Effector memory CD4-positive, alpha-beta T cell (primary cell): ENCODE measurements at regions not wholly inside any gene's neighbourhood (a gene's known extent, or its start where the extent isn't known, plus 50 kb on each side); places are given as distances from the start of the nearest gene placed in this dataset.
"Not testable (repeated sequence)": the region's sequence is repeated elsewhere in the genome, so short reads cannot be mapped to it uniquely, and the experiment has no call there.

ENCODE experiments used
- DNase-seq, 3 donors: peaks; one replicate each; pipeline ENCODE4 v3.0.0-alpha.2; 2020
- H3K27ac ChIP-seq: 2 replicates; pipeline ENCODE4 v1.7.0; 2013; ENCODE audit warnings: mild to moderate bottlenecking, low read length, moderate library complexity; ENCODE audit not compliant: insufficient read depth, poor library complexity, severe bottlenecking
- H3K27me3 ChIP-seq: replicated peaks from 2 replicates; pipeline ENCODE4 v1.7.0; 2013; ENCODE audit warnings: mild to moderate bottlenecking, low read length; ENCODE audit not compliant: insufficient read depth, control insufficient read depth, poor library complexity, severe bottlenecking
- H3K36me3 ChIP-seq: 2 replicates; pipeline ENCODE4 v1.7.0; 2013; ENCODE audit warnings: mild to moderate bottlenecking, low read length, moderate library complexity; ENCODE audit not compliant: control insufficient read depth, insufficient read depth
- H3K4me1 ChIP-seq: 2 replicates; pipeline ENCODE4 v1.7.0; 2013; ENCODE audit warnings: low read length, mild to moderate bottlenecking; ENCODE audit not compliant: control insufficient read depth, insufficient read depth, poor library complexity, severe bottlenecking
- H3K4me3 ChIP-seq: 2 replicates; pipeline ENCODE4 v1.7.0; 2013; ENCODE audit warnings: low read length, low read depth, mild to moderate bottlenecking; ENCODE audit not compliant: insufficient read depth, poor library complexity, severe bottlenecking
- H3K9me3 ChIP-seq: 2 replicates; pipeline ENCODE4 v1.7.0; 2013; ENCODE audit warnings: mild to moderate bottlenecking, low read length, moderate library complexity; ENCODE audit not compliant: control insufficient read depth

GRCh38 chr1:10918531-10918930, 93.9 kb upstream of the TARDBP start:
- no peaks in the 10 kb centered on the region for H3K36me3 ChIP-seq
- no peak overlapping the region for H3K4me3 ChIP-seq
- no peaks in the 10 kb centered on the region for H3K27me3 ChIP-seq
- DNase-seq: no peak
- H3K27ac ChIP-seq: no peak overlapping the region
- peaks cover 21% of the 10 kb centered on the region for H3K4me1 ChIP-seq
- no peaks in the 10 kb centered on the region for H3K9me3 ChIP-seq

- Histone ChIP-seq H3K27ac (no peak overlapping the region), H3K4me1 (peaks cover 21% of the 10 kb centered on the region), H3K9me3 (no peaks in the 10 kb centered on the region), H3K36me3 (no peaks in the 10 kb centered on the region), H3K27me3 (no peaks in the 10 kb centered on the region), H3K4me3 (no peak overlapping the region)
- DNase-seq: no peak
Measured at GRCh38 chr1:10920063-10920626, 92.3 kb upstream of the TARDBP start.

- not testable (repeated sequence) for H3K27me3 ChIP-seq, DNase-seq, H3K4me1 ChIP-seq, H3K36me3 ChIP-seq, H3K4me3 ChIP-seq, H3K27ac ChIP-seq, H3K9me3 ChIP-seq
Measured at GRCh38 chr1:10922315-10923060, 90.0 kb upstream of the TARDBP start.

- H3K36me3 ChIP-seq: no peaks in the 10 kb centered on the region
- no peaks in the 10 kb centered on the region for H3K9me3 ChIP-seq
- DNase-seq: no peak
- no peak overlapping the region for H3K27ac ChIP-seq
- H3K27me3 ChIP-seq: no peaks in the 10 kb centered on the region
- H3K4me3 ChIP-seq: no peak overlapping the region
- H3K4me1 ChIP-seq: no peaks in the 10 kb centered on the region
Measured at GRCh38 chr1:10924030-10924429, 88.4 kb upstream of the TARDBP start.

- Histone ChIP-seq H3K9me3 (no peaks in the 10 kb centered on the region), H3K4me3 (no peak overlapping the region), H3K27me3 (no peaks in the 10 kb centered on the region), H3K4me1 (no peaks in the 10 kb centered on the region), H3K36me3 (no peaks in the 10 kb centered on the region), H3K27ac (no peak overlapping the region)
- no peak for DNase-seq
Measured at GRCh38 chr1:10928654-10929053, 83.8 kb upstream of the TARDBP start.

- Histone ChIP-seq H3K27me3 (no peaks in the 10 kb centered on the region), H3K4me3 (no peak overlapping the region), H3K9me3 (no peaks in the 10 kb centered on the region), H3K27ac (no peak overlapping the region), H3K36me3 (no peaks in the 10 kb centered on the region), H3K4me1 (no peaks in the 10 kb centered on the region)
- no peak for DNase-seq
Measured at GRCh38 chr1:10932088-10932487, 80.4 kb upstream of the TARDBP start.

- DNase-seq: no peak
- Histone ChIP-seq H3K4me1 (peaks cover 1% of the 10 kb centered on the region), H3K27me3 (no peaks in the 10 kb centered on the region), H3K36me3 (no peaks in the 10 kb centered on the region), H3K9me3 (no peaks in the 10 kb centered on the region), H3K27ac (no peak overlapping the region), H3K4me3 (no peak overlapping the region)
Measured at GRCh38 chr1:10934150-10934818, 78.2 kb upstream of the TARDBP start.

GRCh38 chr1:10935246-10935645, 77.2 kb upstream of the TARDBP start:
- H3K4me1 ChIP-seq: peaks cover 6% of the 10 kb centered on the region
- H3K27me3 ChIP-seq: no peaks in the 10 kb centered on the region
- no peak overlapping the region for H3K27ac ChIP-seq
- no peak overlapping the region for H3K4me3 ChIP-seq
- no peaks in the 10 kb centered on the region for H3K36me3 ChIP-seq
- no peak for DNase-seq
- H3K9me3 ChIP-seq: no peaks in the 10 kb centered on the region

- H3K4me1 ChIP-seq: peaks cover 10% of the 10 kb centered on the region
- no peak overlapping the region for H3K27ac ChIP-seq
- no peaks in the 10 kb centered on the region for H3K36me3 ChIP-seq
- no peak overlapping the region for H3K4me3 ChIP-seq
- no peak for DNase-seq
- H3K27me3 ChIP-seq: no peaks in the 10 kb centered on the region
- H3K9me3 ChIP-seq: no peaks in the 10 kb centered on the region
Measured at GRCh38 chr1:10935724-10936123, 76.7 kb upstream of the TARDBP start.
